Mammary epithelial cell (primary cell): ENCODE measurements at regions not wholly inside any gene's neighbourhood (a gene's known extent, or its start where the extent isn't known, plus 50 kb on each side); places are given as distances from the start of the nearest gene placed in this dataset.

Source experiments
- CTCF ChIP-seq, 2 donors: IDR thresholded peaks in 1 of 2; conservative IDR thresholded peaks in 1 of 2; 2 replicates each; pipeline ENCODE4 v1.5.1; 2011 to 2012; ENCODE audit warnings: inconsistent platforms in 2 of 2, low read length in 2 of 2, mild to moderate bottlenecking in 2 of 2, control low read depth in 1 of 2, low read depth in 1 of 2; ENCODE audit not compliant: insufficient read depth in 1 of 2; ENCODE audit errors: extremely low read depth in 1 of 2
- EZH2 ChIP-seq: IDR thresholded peaks from 2 replicates; pipeline ENCODE4 v1.6.1; 2012; ENCODE audit warnings: low read length, inconsistent platforms, borderline replicate concordance

- TF ChIP-seq CTCF (conservative IDR thresholded peaks at IDR 0.05 in 1 of 2, IDR thresholded peaks at IDR 0.05 in 1 of 2; ENCODE audit: extremely low read depth in 1 of 2, insufficient read depth in 1 of 2, low read depth in 1 of 2, low read length in 2 of 2), result no peak
- no peak for TF ChIP-seq EZH2
Measured at GRCh38 chr2:57528499-57528898, 518.1 kb upstream of the VRK2 start.
